T-helper 17 cell (primary cell): ENCODE measurements at regions not wholly inside any gene's neighbourhood (a gene's known extent, or its start where the extent isn't known, plus 50 kb on each side); places are given as distances from the start of the nearest gene placed in this dataset.
"Not testable (repeated sequence)": the region's sequence is repeated elsewhere in the genome, so short reads cannot be mapped to it uniquely, and the experiment has no call there.

Experiments
- ATAC-seq: fragments of 150-1000 bp; cut with Tn5 transposase; 2 replicates; pipeline ENCODE4 v1.10.0; 2021; ENCODE audit warnings: mild to moderate bottlenecking, moderate library complexity
- DNase-seq, 3 donors: peaks; one replicate each; pipeline versions ENCODE4 v3.0.0 to v3.0.0-alpha.2; 2020 to 2021
- H3K9me3 ChIP-seq: one replicate; pipeline ENCODE4 v1.7.0; 2013; ENCODE audit warnings: low read length, mild to moderate bottlenecking; ENCODE audit not compliant: control insufficient read depth, poor library complexity, severe bottlenecking
- H3K27ac Mint-ChIP-seq: one replicate; pipeline ENCODE4 v1.8.0; 2022; ENCODE audit warnings: mild to moderate bottlenecking, moderate library complexity, mixed read lengths
- H3K27me3 Mint-ChIP-seq: one replicate; pipeline ENCODE4 v1.8.0; 2022; ENCODE audit warnings: mixed read lengths
- H3K36me3 Mint-ChIP-seq: one replicate; pipeline ENCODE4 v1.8.0; 2022; ENCODE audit warnings: low read depth, mixed read lengths
- H3K4me1 Mint-ChIP-seq: one replicate; pipeline ENCODE4 v1.8.0; 2022; ENCODE audit warnings: mild to moderate bottlenecking, mixed read lengths
- H3K4me3 Mint-ChIP-seq: one replicate; pipeline ENCODE4 v1.8.0; 2022; ENCODE audit warnings: mild to moderate bottlenecking, moderate library complexity, mixed read lengths

- H3K4me3 Mint-ChIP-seq: no peak overlapping the region
- no peaks in the 10 kb centered on the region for H3K36me3 Mint-ChIP-seq
- H3K27ac Mint-ChIP-seq: no peak overlapping the region
- H3K27me3 Mint-ChIP-seq: peaks cover 45% of the 10 kb centered on the region
- no peaks in the 10 kb centered on the region for H3K9me3 ChIP-seq
- ATAC-seq (no peak), DNase-seq (no peak)
- no peaks in the 10 kb centered on the region for H3K4me1 Mint-ChIP-seq
These were observed 388.2 kb downstream of the PTPRU start for GRCh38 chr1:29624320-29625083.

DNA sequence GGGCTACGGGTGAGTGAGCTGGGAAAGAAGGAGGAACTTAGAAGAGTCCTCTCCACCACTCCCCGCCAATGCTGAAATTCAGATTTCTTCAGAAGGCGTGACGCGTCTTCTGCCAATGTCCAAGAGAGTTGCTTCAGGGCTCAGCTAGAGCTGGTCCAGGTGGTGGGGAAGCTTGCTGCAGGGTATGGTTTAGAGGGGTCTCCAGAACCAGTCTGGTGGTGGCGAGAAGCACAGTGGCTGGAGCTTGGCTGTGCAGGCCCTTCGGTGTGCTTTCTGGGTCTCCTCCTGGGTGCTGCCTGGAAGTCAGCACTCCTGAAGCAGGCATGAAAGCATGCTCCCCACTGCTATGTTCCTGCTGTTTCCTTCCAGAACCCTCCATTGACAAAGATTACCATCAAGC is 387.2 kb downstream of the PTPRU start:
- no peaks in the 10 kb centered on the region for H3K36me3 Mint-ChIP-seq
- no peaks in the 10 kb centered on the region for H3K4me1 Mint-ChIP-seq
- H3K4me3 Mint-ChIP-seq: no peak overlapping the region
- no peak for ATAC-seq
- peaks cover 50% of the 10 kb centered on the region for H3K27me3 Mint-ChIP-seq
- H3K27ac Mint-ChIP-seq: no peak overlapping the region
- H3K9me3 ChIP-seq: no peaks in the 10 kb centered on the region
- DNase-seq: no peak

GRCh38 chr1:29621826-29622435 is 385.6 kb downstream of the PTPRU start:
- DNase-seq: no peak
- ATAC-seq: no peak
- Mint-ChIP-seq H3K27me3 (peaks cover 50% of the 10 kb centered on the region), H3K27ac (no peak overlapping the region), H3K36me3 (no peaks in the 10 kb centered on the region), H3K4me3 (no peak overlapping the region), H3K4me1 (no peaks in the 10 kb centered on the region)
- H3K9me3 ChIP-seq: no peaks in the 10 kb centered on the region

DNA sequence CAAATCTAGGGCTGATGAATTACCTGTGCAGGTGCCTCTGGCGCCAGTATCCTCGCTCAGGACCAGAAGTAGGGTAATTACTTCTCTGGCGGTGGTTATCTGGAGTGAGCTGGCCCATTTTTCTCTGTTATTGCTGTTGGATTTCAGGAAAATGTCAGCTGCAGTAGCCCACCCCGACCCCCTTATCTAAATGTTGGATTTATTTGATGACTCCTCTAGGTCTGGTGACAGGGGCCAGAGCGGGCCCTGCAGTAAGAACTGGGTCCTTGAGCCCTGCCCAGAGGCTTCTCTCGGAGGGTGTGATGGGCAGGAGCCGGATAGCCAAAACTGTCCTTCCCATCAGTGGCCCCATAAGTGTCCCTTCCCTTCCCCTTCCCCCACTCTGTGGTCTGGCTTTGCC is 384.3 kb downstream of the PTPRU start:
- no peak for DNase-seq
- no peaks in the 10 kb centered on the region for H3K4me1 Mint-ChIP-seq
- no peaks in the 10 kb centered on the region for H3K36me3 Mint-ChIP-seq
- H3K27me3 Mint-ChIP-seq: peaks cover 43% of the 10 kb centered on the region
- no peak for ATAC-seq
- no peaks in the 10 kb centered on the region for H3K9me3 ChIP-seq
- H3K4me3 Mint-ChIP-seq: no peak overlapping the region
- H3K27ac Mint-ChIP-seq: no peak overlapping the region

- no peak overlapping the region for H3K27ac Mint-ChIP-seq
- no peaks in the 10 kb centered on the region for H3K9me3 ChIP-seq
- peaks cover 25% of the 10 kb centered on the region for H3K27me3 Mint-ChIP-seq
- DNase-seq (no peak), ATAC-seq (no peak)
- H3K4me3 Mint-ChIP-seq: no peak overlapping the region
- no peaks in the 10 kb centered on the region for H3K36me3 Mint-ChIP-seq
- no peaks in the 10 kb centered on the region for H3K4me1 Mint-ChIP-seq
These were observed 370.9 kb downstream of the PTPRU start for GRCh38 chr1:29607236-29607635.

- H3K36me3 Mint-ChIP-seq, H3K9me3 ChIP-seq, DNase-seq, H3K4me3 Mint-ChIP-seq, H3K4me1 Mint-ChIP-seq, ATAC-seq, H3K27ac Mint-ChIP-seq: not testable (repeated sequence)
- peaks cover 29% of the 10 kb centered on the region for H3K27me3 Mint-ChIP-seq
These were observed 368.5 kb downstream of the PTPRU start for GRCh38 chr1:29604796-29605195.

- Mint-ChIP-seq H3K4me3 (no peak overlapping the region), H3K27me3 (peaks cover 41% of the 10 kb centered on the region), H3K36me3 (peaks cover 2% of the 10 kb centered on the region), H3K4me1 (no peaks in the 10 kb centered on the region), H3K27ac (no peak overlapping the region)
- H3K9me3 ChIP-seq: no peaks in the 10 kb centered on the region
- DNase-seq (no peak), ATAC-seq (no peak)
These were observed 367.3 kb downstream of the PTPRU start for GRCh38 chr1:29603622-29604021.

- peaks cover 48% of the 10 kb centered on the region for H3K27me3 Mint-ChIP-seq
These were observed 365.9 kb downstream of the PTPRU start for GRCh38 chr1:29602203-29602602.

GRCh38 chr1:29601021-29601420 is 364.7 kb downstream of the PTPRU start:
- no peak overlapping the region for H3K4me3 Mint-ChIP-seq
- peaks cover 2% of the 10 kb centered on the region for H3K36me3 Mint-ChIP-seq
- no peak for DNase-seq
- H3K9me3 ChIP-seq: no peaks in the 10 kb centered on the region
- ATAC-seq: no peak
- no peaks in the 10 kb centered on the region for H3K4me1 Mint-ChIP-seq
- H3K27ac Mint-ChIP-seq: no peak overlapping the region
- peaks cover 57% of the 10 kb centered on the region for H3K27me3 Mint-ChIP-seq

More at GRCh38 chr1:29602203-29602602, 365.9 kb downstream of the PTPRU start:
- no peak for ATAC-seq
- Mint-ChIP-seq H3K27ac (no peak overlapping the region), H3K36me3 (peaks cover 2% of the 10 kb centered on the region), H3K4me3 (no peak overlapping the region), H3K4me1 (no peaks in the 10 kb centered on the region)
- H3K9me3 ChIP-seq: no peaks in the 10 kb centered on the region
- DNase-seq: no peak

DNA sequence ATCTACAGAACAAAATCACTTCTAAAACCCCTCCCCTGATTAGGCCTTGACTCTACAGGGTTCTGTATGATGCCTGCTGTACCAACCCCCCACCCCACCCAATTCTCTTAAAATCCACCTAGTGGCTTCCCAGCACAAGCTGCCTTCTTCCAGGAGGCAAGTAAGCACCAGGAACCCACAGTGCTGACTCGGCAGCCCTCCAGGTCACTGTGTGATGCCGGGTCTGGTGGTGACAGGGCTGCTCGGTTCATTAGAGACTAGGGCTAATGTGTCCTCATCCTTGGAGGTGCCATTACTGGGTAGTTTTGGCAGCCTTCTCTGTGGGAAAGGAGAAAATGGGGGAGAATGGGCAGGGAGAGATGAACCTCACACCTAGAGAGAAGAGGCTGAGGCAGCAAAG is 363.5 kb downstream of the PTPRU start:
- no peaks in the 10 kb centered on the region for H3K4me1 Mint-ChIP-seq
- no peak overlapping the region for H3K27ac Mint-ChIP-seq
- no peak overlapping the region for H3K4me3 Mint-ChIP-seq
- H3K9me3 ChIP-seq: no peaks in the 10 kb centered on the region
- peaks cover 57% of the 10 kb centered on the region for H3K27me3 Mint-ChIP-seq
- DNase-seq (no peak), ATAC-seq (no peak)
- H3K36me3 Mint-ChIP-seq: peaks cover 2% of the 10 kb centered on the region

- Mint-ChIP-seq H3K36me3 (peaks cover 2% of the 10 kb centered on the region), H3K27me3 (peaks cover 57% of the 10 kb centered on the region), H3K4me3 (no peak overlapping the region), H3K27ac (no peak overlapping the region), H3K4me1 (no peaks in the 10 kb centered on the region)
- DNase-seq (no peak), ATAC-seq (no peak)
- no peaks in the 10 kb centered on the region for H3K9me3 ChIP-seq
These were observed 362.7 kb downstream of the PTPRU start for GRCh38 chr1:29599071-29599470.

DNA sequence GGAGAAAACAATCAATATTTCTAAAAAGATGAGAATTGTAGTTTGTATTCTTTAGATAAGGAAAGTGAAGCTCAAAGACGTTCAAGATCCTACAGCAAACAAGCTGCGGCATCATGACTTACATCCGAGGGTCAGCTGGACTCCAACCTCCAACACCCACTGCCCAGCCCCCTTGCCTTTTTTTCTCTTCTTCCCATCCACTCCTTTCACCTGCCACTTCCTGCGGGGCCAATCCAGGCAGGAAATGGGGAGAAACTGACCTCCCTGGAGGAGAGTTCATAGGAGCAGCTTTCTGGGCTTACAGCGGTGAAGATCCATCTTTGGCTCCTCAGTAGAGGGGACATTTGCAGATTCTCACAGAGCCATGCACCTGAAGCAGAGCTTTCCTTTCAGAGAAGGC is 361.5 kb downstream of the PTPRU start:
- Mint-ChIP-seq H3K27ac (no peak overlapping the region), H3K36me3 (peaks cover 2% of the 10 kb centered on the region), H3K27me3 (peaks cover 61% of the 10 kb centered on the region), H3K4me1 (no peaks in the 10 kb centered on the region), H3K4me3 (no peak overlapping the region)
- ATAC-seq: no peak
- DNase-seq: no peak
- no peaks in the 10 kb centered on the region for H3K9me3 ChIP-seq

DNA sequence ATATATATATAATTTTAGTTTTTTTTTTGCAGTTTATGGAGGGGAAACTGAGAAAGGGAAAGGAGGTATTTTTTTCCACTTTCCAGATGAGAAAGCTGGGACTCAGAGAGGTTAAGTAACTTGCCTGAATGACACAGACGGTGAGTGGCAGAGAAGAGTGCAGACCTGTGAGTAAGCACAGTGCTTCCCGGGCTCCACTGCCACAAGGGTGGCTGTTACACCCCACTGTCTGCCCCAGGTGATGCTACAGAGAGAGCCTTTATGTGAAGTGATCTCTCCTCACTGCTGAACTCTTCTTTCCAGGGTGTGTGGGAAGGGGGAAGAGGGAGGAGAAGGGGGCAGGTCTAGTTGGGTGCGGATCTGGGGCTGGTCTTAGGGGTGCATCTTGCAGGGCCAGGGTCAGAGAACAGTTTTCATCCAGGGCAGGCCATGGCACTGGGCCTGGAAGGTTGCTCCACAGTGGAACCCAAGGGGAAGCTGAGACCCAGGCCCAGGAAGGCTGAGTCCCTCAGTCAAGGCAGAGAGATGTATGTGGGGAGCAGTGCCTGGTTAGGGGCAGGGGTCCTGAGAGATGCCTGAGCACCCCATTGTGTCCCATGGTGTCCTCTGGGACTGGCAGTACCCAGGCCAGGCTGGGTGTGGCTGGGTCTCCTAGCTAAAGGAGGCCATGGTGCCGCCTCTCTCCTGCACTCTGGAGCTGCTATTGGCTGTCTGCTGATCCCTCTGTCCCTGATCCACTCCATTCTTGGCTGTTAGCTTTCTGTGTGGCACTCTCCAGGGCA is 357.5 kb downstream of the PTPRU start:
- Mint-ChIP-seq H3K4me1 (no peaks in the 10 kb centered on the region), H3K27ac (no peak overlapping the region), H3K27me3 (peaks cover 49% of the 10 kb centered on the region), H3K36me3 (no peaks in the 10 kb centered on the region), H3K4me3 (no peak overlapping the region)
- ATAC-seq: no peak
- no peak for DNase-seq
- H3K9me3 ChIP-seq: no peaks in the 10 kb centered on the region
